DOHH2 (cell line): ENCODE measurements at regions not wholly inside any gene's neighbourhood (a gene's known extent, or its start where the extent isn't known, plus 50 kb on each side); places are given as distances from the start of the nearest gene placed in this dataset.

ENCODE experiments used
- H3F3A ChIP-seq: fragments of 200-600 bp; sonication (generic), shearing (Covaris generic); 2 replicates; pipeline ENCODE4 v1.6.0; 2016; ENCODE audit warnings: antibody characterized with exemption, mild to moderate bottlenecking; ENCODE audit not compliant: control insufficient read depth, insufficient read depth
- H3K27ac ChIP-seq: fragments of 200-600 bp; sonication (generic); 2 replicates; pipeline ENCODE4 v1.5.1; 2014; ENCODE audit warnings: low read depth, mild to moderate bottlenecking, low read length, moderate library complexity
- H3K27me3 ChIP-seq: fragments of 200-600 bp; sonication (generic); 2 replicates; pipeline ENCODE4 v1.6.1; 2014; ENCODE audit warnings: mild to moderate bottlenecking, low read length, mixed read lengths; ENCODE audit not compliant: control insufficient read depth
- H3K36me3 ChIP-seq: fragments of 200-600 bp; sonication (generic); 2 replicates; pipeline ENCODE4 v1.6.1; 2014; ENCODE audit warnings: mild to moderate bottlenecking, low read length, moderate library complexity, mixed read lengths; ENCODE audit not compliant: control insufficient read depth
- H3K4me1 ChIP-seq: fragments of 200-600 bp; sonication (generic); 2 replicates; pipeline ENCODE4 v1.6.1; 2014; ENCODE audit warnings: mild to moderate bottlenecking, low read length, mixed read lengths; ENCODE audit not compliant: control insufficient read depth
- H3K4me2 ChIP-seq: fragments of 200-600 bp; sonication (generic); 2 replicates; pipeline ENCODE4 v1.6.0; 2014; ENCODE audit warnings: mild to moderate bottlenecking, low read length, moderate library complexity
- H3K4me3 ChIP-seq: fragments of 200-600 bp; sonication (generic); 2 replicates; pipeline ENCODE4 v1.5.1; 2014; ENCODE audit warnings: mild to moderate bottlenecking, low read length, mixed read lengths
- H3K79me2 ChIP-seq: fragments of 200-600 bp; sonication (generic); 2 replicates; pipeline ENCODE4 v1.6.1; 2014; ENCODE audit warnings: mild to moderate bottlenecking, low read length, mixed read lengths; ENCODE audit not compliant: control insufficient read depth
- H3K9me2 ChIP-seq: fragments of 200-600 bp; sonication (generic); replicated peaks from 2 replicates; pipeline ENCODE4 v1.6.1; 2014; ENCODE audit warnings: mild to moderate bottlenecking, low read length, mixed read lengths; ENCODE audit not compliant: control insufficient read depth
- H3K9me3 ChIP-seq: fragments of 200-600 bp; sonication (generic); 2 replicates; pipeline ENCODE4 v1.6.1; 2014; ENCODE audit warnings: antibody characterized with exemption, low read length, mixed read lengths; ENCODE audit not compliant: control insufficient read depth, insufficient read depth
- H4K20me1 ChIP-seq: fragments of 200-600 bp; sonication (generic); 2 replicates; pipeline ENCODE4 v1.6.0; 2014; ENCODE audit warnings: low read depth, mild to moderate bottlenecking, antibody characterized with exemption, low read length, moderate library complexity; ENCODE audit not compliant: control insufficient read depth, insufficient read depth
- EZH2phosphoT487 ChIP-seq: fragments of 200-600 bp; sonication (generic); IDR thresholded peaks from 2 replicates; pipeline ENCODE4 v1.6.1; 2017; ENCODE audit warnings: borderline replicate concordance, mild to moderate bottlenecking, antibody characterized with exemption, low read length, moderate library complexity, mixed read lengths
- TF ChIP-seq, protein P1 (sequence below): fragments of 200-600 bp; sonication (generic); IDR thresholded peaks from one replicate; pipeline ENCODE4 v1.5.1; 2014; ENCODE audit warnings: antibody characterized with exemption, mild to moderate bottlenecking, low read depth, low read length; ENCODE audit not compliant: poor library complexity, severe bottlenecking

DNA sequence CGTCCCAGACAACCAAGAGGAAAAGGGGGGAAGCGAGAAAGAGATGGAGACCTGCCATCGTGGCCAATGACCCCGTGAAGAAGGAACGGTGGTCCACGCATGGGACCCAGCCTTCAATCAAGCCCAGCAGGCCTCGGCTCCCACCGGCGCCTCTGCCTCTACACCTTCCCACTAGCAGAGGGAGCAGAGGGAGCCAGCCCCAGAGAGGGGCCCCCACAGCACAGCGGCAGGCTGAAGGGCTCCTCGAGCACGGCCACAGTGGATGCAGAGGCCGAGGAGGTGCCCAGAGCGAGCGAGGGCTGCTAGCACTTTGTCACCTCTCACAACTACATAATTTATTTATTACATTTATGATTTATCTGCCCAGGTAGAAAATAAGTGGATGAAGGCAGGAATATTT, 68.4 kb upstream of the TOPAZ1 start:
- Histone ChIP-seq H4K20me1 (no peaks in the 10 kb centered on the region), H3K4me1 (no peaks in the 10 kb centered on the region), H3K4me2 (no peak overlapping the region), H3K27ac (no peak overlapping the region), H3K27me3 (peaks cover 1% of the 10 kb centered on the region; the same call in 1 of the 2 replicates), H3K9me2 (no peaks in the 10 kb centered on the region), H3K9me3 (no peaks in the 10 kb centered on the region), H3K36me3 (no peaks in the 10 kb centered on the region), H3K79me2 (no peaks in the 10 kb centered on the region), H3K4me3 (no peak overlapping the region), H3F3A (no peaks in the 10 kb centered on the region)
- TF ChIP-seq, protein P1, sequence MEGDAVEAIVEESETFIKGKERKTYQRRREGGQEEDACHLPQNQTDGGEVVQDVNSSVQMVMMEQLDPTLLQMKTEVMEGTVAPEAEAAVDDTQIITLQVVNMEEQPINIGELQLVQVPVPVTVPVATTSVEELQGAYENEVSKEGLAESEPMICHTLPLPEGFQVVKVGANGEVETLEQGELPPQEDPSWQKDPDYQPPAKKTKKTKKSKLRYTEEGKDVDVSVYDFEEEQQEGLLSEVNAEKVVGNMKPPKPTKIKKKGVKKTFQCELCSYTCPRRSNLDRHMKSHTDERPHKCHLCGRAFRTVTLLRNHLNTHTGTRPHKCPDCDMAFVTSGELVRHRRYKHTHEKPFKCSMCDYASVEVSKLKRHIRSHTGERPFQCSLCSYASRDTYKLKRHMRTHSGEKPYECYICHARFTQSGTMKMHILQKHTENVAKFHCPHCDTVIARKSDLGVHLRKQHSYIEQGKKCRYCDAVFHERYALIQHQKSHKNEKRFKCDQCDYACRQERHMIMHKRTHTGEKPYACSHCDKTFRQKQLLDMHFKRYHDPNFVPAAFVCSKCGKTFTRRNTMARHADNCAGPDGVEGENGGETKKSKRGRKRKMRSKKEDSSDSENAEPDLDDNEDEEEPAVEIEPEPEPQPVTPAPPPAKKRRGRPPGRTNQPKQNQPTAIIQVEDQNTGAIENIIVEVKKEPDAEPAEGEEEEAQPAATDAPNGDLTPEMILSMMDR = no peak
- TF ChIP-seq EZH2phosphoT487 = no peak

DNA sequence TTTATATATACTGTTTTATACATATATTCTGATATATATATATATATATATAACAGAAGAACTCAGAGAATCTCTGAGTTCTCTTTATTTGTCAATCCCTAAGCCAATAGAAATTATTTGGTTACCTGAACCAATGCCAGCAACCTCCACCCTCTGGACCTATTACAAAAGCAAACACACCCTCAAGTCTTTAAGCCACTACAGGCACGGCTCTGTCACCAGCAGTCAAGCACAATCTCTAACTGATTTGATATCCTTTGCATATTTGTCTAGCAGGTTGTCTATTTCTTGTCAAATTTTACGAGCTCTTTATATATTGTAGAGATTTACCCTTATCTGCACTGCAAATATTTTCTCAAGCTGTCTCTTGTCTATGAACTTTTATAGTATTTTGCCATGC, 66.6 kb upstream of the TOPAZ1 start:
- Histone ChIP-seq H3K27me3 (no peaks in the 10 kb centered on the region), H3F3A (no peaks in the 10 kb centered on the region), H3K27ac (no peak overlapping the region), H3K9me2 (no peaks in the 10 kb centered on the region), H3K9me3 (no peaks in the 10 kb centered on the region), H3K4me1 (no peaks in the 10 kb centered on the region), H3K4me3 (no peak overlapping the region), H4K20me1 (no peaks in the 10 kb centered on the region), H3K36me3 (no peaks in the 10 kb centered on the region), H3K4me2 (no peak overlapping the region), H3K79me2 (no peaks in the 10 kb centered on the region)
- TF ChIP-seq, protein P1 = no peak
- no peak for TF ChIP-seq EZH2phosphoT487

DNA sequence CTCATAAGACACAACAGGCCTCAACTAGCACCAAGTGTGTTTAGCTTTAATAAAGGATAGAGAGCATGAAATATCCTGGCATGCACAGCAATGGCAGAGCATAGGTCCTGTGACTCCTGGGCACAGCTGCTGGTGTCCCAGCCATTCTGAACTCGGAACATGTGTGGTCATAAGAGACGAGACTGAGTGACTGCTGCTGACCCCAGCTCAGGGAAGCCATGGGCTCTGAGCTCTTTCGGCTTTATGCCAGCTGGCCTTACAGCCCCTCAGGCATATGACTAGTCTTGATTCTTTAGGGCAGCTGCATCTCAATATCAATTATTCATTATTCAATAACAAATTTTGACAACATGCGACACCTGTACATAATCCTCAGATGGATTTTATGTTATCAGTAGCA, 62.4 kb upstream of the TOPAZ1 start:
- H3F3A ChIP-seq = no peaks in the 10 kb centered on the region
- no peaks in the 10 kb centered on the region for H3K9me2 ChIP-seq
- H3K4me3 ChIP-seq = no peak overlapping the region
- H3K27ac ChIP-seq = no peak overlapping the region
- no peak overlapping the region for H3K4me2 ChIP-seq
- TF ChIP-seq, protein P1 = no peak
- TF ChIP-seq EZH2phosphoT487 = no peak
- H4K20me1 ChIP-seq = no peaks in the 10 kb centered on the region
- H3K27me3 ChIP-seq = no peaks in the 10 kb centered on the region
- no peaks in the 10 kb centered on the region for H3K36me3 ChIP-seq
- H3K79me2 ChIP-seq = no peaks in the 10 kb centered on the region
- peaks cover 29% of the 10 kb centered on the region for H3K4me1 ChIP-seq
- H3K9me3 ChIP-seq = no peaks in the 10 kb centered on the region
